Thoracic aorta (tissue), 2 donors: ENCODE measurements at regions not wholly inside any gene's neighbourhood (a gene's known extent, or its start where the extent isn't known, plus 50 kb on each side); places are given as distances from the start of the nearest gene placed in this dataset.

Source experiments
- ATAC-seq: fragments of 150-250 bp; one replicate; pipeline ENCODE4 v1.8.0; 2017; ENCODE audit warnings: low read depth; ENCODE audit not compliant: insufficient number of reproducible peaks, low FRiP score
- DNase-seq: peaks from one replicate; pipeline ENCODE4 v3.0.0-alpha.2; 2020; ENCODE audit warnings: low spot score
- H3K27ac ChIP-seq, 2 donors: fragments of 200-600 bp; sonication (generic); 1 replicate in 1 of 2; 2 replicates in 1 of 2; pipeline ENCODE4 v1.5.1; 2016; ENCODE audit warnings: mild to moderate bottlenecking in 2 of 2, moderate library complexity in 2 of 2
- H3K27me3 ChIP-seq: fragments of 200-600 bp; sonication (generic); replicated peaks from 2 replicates; pipeline ENCODE4 v1.6.0; 2016; ENCODE audit warnings: mild to moderate bottlenecking; ENCODE audit not compliant: insufficient read depth
- H3K36me3 ChIP-seq: fragments of 200-600 bp; sonication (generic); one replicate; pipeline ENCODE4 v1.5.1; 2016
- H3K4me1 ChIP-seq, 2 donors: fragments of 200-600 bp; sonication (generic); 1 replicate in 1 of 2; 2 replicates in 1 of 2; pipeline versions ENCODE4 v1.5.1 to v1.6.0; 2016; ENCODE audit warnings: low read depth in 2 of 2, mild to moderate bottlenecking in 1 of 2; ENCODE audit not compliant: control insufficient read depth in 1 of 2
- H3K4me3 ChIP-seq: fragments of 200-600 bp; sonication (generic); 2 replicates; pipeline ENCODE4 v1.5.1; 2016; ENCODE audit warnings: mild to moderate bottlenecking
- H3K9me3 ChIP-seq: fragments of 200-600 bp; sonication (generic); 2 replicates; pipeline ENCODE4 v1.5.1; 2016
- TF ChIP-seq, protein P1 (sequence below): fragments of 200-600 bp; sonication (generic); IDR thresholded peaks from one replicate; pipeline ENCODE4 v1.5.1; 2019; ENCODE audit warnings: antibody characterized with exemption

DNA sequence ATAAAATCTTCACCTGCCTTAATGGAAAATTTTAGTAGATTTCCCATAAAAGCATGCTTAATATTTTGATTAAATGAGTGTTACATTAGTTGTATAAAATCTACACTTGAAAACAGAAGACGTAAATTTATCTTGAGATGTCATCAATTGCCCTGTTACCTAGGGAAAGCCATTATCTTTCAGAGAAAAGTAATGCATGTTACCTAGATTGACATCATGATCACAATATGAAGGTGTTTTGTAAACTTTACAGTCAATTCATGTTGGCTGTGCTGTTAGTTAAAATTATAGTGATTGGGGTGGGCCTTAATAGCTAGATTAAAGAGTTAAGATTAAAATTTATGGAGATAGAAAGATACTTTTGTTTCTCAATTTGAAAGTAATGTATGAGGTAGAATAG is 293.2 kb upstream of the PCDH18 start:
- ATAC-seq: no peak
- Histone ChIP-seq H3K27me3 (no peaks in the 10 kb centered on the region), H3K36me3 (no peaks in the 10 kb centered on the region)

DNA sequence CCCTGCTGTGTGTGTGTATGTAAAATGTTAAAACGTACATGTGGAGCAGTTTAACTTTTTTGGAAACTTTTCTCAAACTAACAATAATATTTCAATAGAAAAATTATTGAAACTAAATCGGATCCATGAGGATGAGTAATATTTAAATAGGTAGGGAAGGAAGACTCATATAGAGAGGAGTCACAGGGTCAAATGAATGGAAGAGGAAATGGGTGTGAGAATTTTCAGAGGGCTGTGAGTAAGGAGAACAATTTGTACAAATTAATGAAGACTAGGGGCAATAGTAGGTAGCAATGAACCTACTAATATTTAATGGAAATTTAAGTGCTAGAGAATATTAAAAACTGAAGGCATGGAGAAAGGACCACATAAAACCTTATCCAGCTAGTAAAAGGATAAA is 290.7 kb upstream of the PCDH18 start:
- Histone ChIP-seq H3K4me1 (no peaks in the 10 kb centered on the region), H3K36me3 (no peaks in the 10 kb centered on the region), H3K9me3 (no peaks in the 10 kb centered on the region), H3K27ac (no peak overlapping the region), H3K27me3 (no peaks in the 10 kb centered on the region), H3K4me3 (no peak overlapping the region)
- TF ChIP-seq, protein P1, sequence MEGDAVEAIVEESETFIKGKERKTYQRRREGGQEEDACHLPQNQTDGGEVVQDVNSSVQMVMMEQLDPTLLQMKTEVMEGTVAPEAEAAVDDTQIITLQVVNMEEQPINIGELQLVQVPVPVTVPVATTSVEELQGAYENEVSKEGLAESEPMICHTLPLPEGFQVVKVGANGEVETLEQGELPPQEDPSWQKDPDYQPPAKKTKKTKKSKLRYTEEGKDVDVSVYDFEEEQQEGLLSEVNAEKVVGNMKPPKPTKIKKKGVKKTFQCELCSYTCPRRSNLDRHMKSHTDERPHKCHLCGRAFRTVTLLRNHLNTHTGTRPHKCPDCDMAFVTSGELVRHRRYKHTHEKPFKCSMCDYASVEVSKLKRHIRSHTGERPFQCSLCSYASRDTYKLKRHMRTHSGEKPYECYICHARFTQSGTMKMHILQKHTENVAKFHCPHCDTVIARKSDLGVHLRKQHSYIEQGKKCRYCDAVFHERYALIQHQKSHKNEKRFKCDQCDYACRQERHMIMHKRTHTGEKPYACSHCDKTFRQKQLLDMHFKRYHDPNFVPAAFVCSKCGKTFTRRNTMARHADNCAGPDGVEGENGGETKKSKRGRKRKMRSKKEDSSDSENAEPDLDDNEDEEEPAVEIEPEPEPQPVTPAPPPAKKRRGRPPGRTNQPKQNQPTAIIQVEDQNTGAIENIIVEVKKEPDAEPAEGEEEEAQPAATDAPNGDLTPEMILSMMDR: no peak
- DNase-seq: no peak
- no peak for ATAC-seq

More for the DNA sequence above, 293.2 kb upstream of the PCDH18 start:
- TF ChIP-seq, protein P1: no peak
- Histone ChIP-seq H3K4me1 (no peaks in the 10 kb centered on the region), H3K4me3 (no peak overlapping the region), H3K9me3 (no peaks in the 10 kb centered on the region), H3K27ac (no peak overlapping the region)
- DNase-seq: no peak

DNA sequence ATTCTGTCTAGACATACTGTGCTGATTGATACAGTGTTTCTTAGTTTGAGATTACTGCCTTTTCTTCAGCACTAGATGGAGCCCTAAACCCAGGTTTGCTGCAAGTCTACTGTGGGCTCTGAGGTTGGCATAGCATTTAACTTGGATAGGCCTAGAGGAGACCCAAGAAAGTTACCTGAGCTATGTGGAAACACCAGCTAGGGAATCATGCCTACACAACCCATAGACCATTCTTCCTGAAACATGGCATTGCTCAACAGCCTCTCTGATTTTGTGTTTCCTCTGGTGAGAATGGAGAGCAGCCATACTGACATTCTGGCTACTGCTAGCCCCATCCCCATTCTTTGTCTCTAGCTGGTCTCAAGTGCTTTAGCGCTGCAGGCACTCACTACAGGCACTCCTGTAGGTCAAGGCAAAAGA is 287.7 kb upstream of the PCDH18 start:
- no peak overlapping the region for H3K4me3 ChIP-seq
- ATAC-seq: no peak

DNA sequence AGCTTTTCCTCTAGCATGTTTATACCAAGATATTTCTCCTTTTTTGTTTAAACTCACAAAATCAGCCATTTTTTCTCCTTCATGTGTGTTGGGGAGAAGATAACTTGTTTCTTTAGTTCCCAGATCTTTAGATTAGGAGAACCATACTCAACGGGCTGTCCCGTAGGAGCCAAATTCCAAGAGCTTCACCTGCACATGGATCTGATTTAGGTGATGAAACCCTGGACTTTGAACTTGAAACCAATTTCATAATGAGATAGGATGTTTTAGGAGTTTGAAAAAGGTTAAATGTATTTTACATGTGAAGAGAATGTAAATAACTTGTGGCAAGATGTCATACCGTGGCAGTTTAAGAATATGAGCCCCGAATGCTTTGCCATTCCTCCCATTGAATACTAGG is 280.0 kb upstream of the PCDH18 start:
- no peak overlapping the region for H3K27ac ChIP-seq
- no peaks in the 10 kb centered on the region for H3K4me1 ChIP-seq
- H3K9me3 ChIP-seq: no peaks in the 10 kb centered on the region
- TF ChIP-seq, protein P1: no peak
- DNase-seq: no peak
- H3K36me3 ChIP-seq: no peaks in the 10 kb centered on the region
- H3K4me3 ChIP-seq: no peak overlapping the region
- H3K27me3 ChIP-seq: no peaks in the 10 kb centered on the region
- no peak for ATAC-seq

More for the DNA sequence above, 287.7 kb upstream of the PCDH18 start:
- TF ChIP-seq, protein P1: no peak
- H3K4me1 ChIP-seq: no peaks in the 10 kb centered on the region
- no peak for DNase-seq
- H3K9me3 ChIP-seq: no peaks in the 10 kb centered on the region
- no peaks in the 10 kb centered on the region for H3K27me3 ChIP-seq
- H3K27ac ChIP-seq: no peak overlapping the region
- no peaks in the 10 kb centered on the region for H3K36me3 ChIP-seq

DNA sequence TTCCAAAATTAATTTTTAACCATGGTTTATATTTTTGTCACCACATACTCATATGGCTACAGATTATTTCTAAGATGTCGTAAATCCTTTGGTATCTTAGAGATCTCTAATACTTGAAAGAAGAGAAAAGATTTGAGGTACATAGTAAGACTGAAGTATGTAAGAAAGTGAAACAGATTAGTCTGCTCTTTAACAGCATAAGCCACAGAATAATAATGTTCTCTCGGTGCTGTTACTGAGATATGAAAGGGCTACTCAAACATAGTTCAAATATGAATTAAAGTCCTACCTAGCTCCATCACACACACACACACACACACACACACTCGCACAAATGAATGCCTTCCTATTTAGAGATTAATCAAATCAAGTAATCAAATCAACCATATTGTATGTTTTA is 274.1 kb upstream of the PCDH18 start:
- DNase-seq (no peak), ATAC-seq (no peak)
- Histone ChIP-seq H3K4me1 (no peaks in the 10 kb centered on the region), H3K27me3 (no peaks in the 10 kb centered on the region), H3K9me3 (no peaks in the 10 kb centered on the region), H3K27ac (no peak overlapping the region), H3K4me3 (no peak overlapping the region), H3K36me3 (no peaks in the 10 kb centered on the region)
- TF ChIP-seq, protein P1: no peak
